ENCODE measurements at regions not wholly inside any gene's neighbourhood (a gene's known extent, or its start where the extent isn't known, plus 50 kb on each side); places are given as distances from the start of the nearest gene placed in this dataset.
"Not testable (repeated sequence)": the region's sequence is repeated elsewhere in the genome, so short reads cannot be mapped to it uniquely, and the experiment has no call there.

GRCh38 chr3:130151555-130151954, 69.9 kb downstream of the ALG1L2 start:
- not testable (repeated sequence) for TF ChIP-seq CTCF, POLR2A (IDR thresholded peaks at IDR 0.05)
